Heart left ventricle (tissue), 16 donors: ENCODE measurements at regions not wholly inside any gene's neighbourhood (a gene's known extent, or its start where the extent isn't known, plus 50 kb on each side); places are given as distances from the start of the nearest gene placed in this dataset.
"Not testable (repeated sequence)": the region's sequence is repeated elsewhere in the genome, so short reads cannot be mapped to it uniquely, and the experiment has no call there.

Experiments used
- ATAC-seq, 4 donors: fragments of 200-7000 bp; cut with Tn5 transposase; one replicate each; pipeline ENCODE4 v1.9.1; 2020 to 2022; ENCODE audit warnings: moderate library complexity in 4 of 4, mild to moderate bottlenecking in 3 of 4, moderate number of reproducible peaks in 1 of 4
- DNase-seq, 5 donors: peaks; one replicate each; pipeline ENCODE4 v3.0.0-alpha.2; 2020
- H3K27ac ChIP-seq, 12 donors: fragments of 200-600 bp; sonication (generic) in 4 of 12; one replicate each; pipeline versions ENCODE4 v1.5.0 to v1.8.0; 2016 to 2022; ENCODE audit warnings: mild to moderate bottlenecking in 2 of 12
- H3K27me3 ChIP-seq, 9 donors: fragments of 200-600 bp; sonication (generic) in 2 of 9; one replicate each; pipeline versions ENCODE4 v1.5.1 to v1.8.0; 2016 to 2022; ENCODE audit warnings: mild to moderate bottlenecking in 3 of 9
- H3K36me3 ChIP-seq, 9 donors: fragments of 200-600 bp; sonication (generic) in 2 of 9; one replicate each; pipeline versions ENCODE4 v1.5.0 to v1.8.0; 2018 to 2022; ENCODE audit warnings: mild to moderate bottlenecking in 2 of 9
- H3K4me1 ChIP-seq, 12 donors: fragments of 200-600 bp; sonication (generic) in 4 of 12; one replicate each; pipeline versions ENCODE4 v1.5.0 to v1.8.0; 2016 to 2022; ENCODE audit warnings: mild to moderate bottlenecking in 3 of 12
- H3K4me3 ChIP-seq, 12 donors: fragments of 200-600 bp; sonication (generic) in 4 of 12; one replicate each; pipeline versions ENCODE4 v1.5.0 to v1.8.0; 2017 to 2022; ENCODE audit warnings: mild to moderate bottlenecking in 9 of 12, moderate library complexity in 4 of 12
- H3K9me3 ChIP-seq, 12 donors: fragments of 200-600 bp; sonication (generic) in 4 of 12; one replicate each; pipeline versions ENCODE4 v1.5.0 to v1.8.0; 2016 to 2022; ENCODE audit warnings: mild to moderate bottlenecking in 1 of 12
- CTCF ChIP-seq, 12 donors: fragments of 200-600 bp; sonication (generic) in 4 of 12; IDR thresholded peaks; one replicate each; pipeline versions ENCODE4 v1.5.0 to v1.8.0; 2018 to 2022; ENCODE audit warnings: antibody characterized with exemption in 12 of 12, mild to moderate bottlenecking in 5 of 12
- POLR2A ChIP-seq, 2 donors: fragments of 450-650 bp; IDR thresholded peaks; one replicate each; pipeline ENCODE4 v1.6.1; 2017; ENCODE audit warnings: antibody characterized with exemption in 2 of 2, mild to moderate bottlenecking in 2 of 2, moderate library complexity in 2 of 2
- WGBS, 4 donors: extraction: QIAGEN DNeasy Blood & Tissue Kit in 2 of 4; methylation state at CpG; one replicate each; pipeline versions ENCODE4 v1.1.5 to v1.1.7; 2013 to 2018; 5-methylcytosine and 5-hydroxymethylcytosine counted together
- intact Hi-C, 10 donors: fragments of 100-400 bp; cut with DNase I; formaldehyde crosslinking; loops; one replicate each; pipeline versions ENCODE4 v1.11.1 to v1.14.2; 2022
- donor health status: ischemic (EF 13 %, LVEDD 7.1; RV severe dilation, severe dysfunction).
- donor health status: healthy with polysubstance abuse.
- donor health status: DM: no; HTN: yes; CAD: no.
- donor health status: DM: no; HTN: no; CAD: no.
- donor health status: ischemic (EF 25% LVEDD 6.9; RV normal size, moderate dysfunction).
- donor health status: ischemic (EF 25% LVEDD 5.7; RV mildly dilated, moderate dysfunction).
- donor health status: healthy.
- donor health status: DM: yes; HTN: yes; CAD: no.
- donor health status: ischemic (EF 35%, LVEDD 5.7; RV mildly dilated, moderate dysfunction).
- donor health status: nonischemic (EF 11% LVEDD 7.7; RV severe dilation, severe dysfunction).
- donor health status: DM: yes; HTN: yes; CAD: no.
- donor health status: PGD.
- donor health status: ischemic (EF 29% LVEDD 5.4; RV normal size, mild dysfunction).
- donor health status: nonischemic (EF 23%, LVEDD 6.1; RV moderate dilation, normal function).

GRCh38 chr12:42725809-42726208, 136.3 kb upstream of the PRICKLE1 start:
- Histone ChIP-seq H3K27me3 (no peaks in the 10 kb centered on the region), H3K4me3 (no peak overlapping the region), H3K4me1 (peaks cover 0 to 6% (median 0%) of the 10 kb centered on the region in 12 donors), H3K9me3 (peaks cover 0 to 23% (median 6%) of the 10 kb centered on the region in 12 donors), H3K27ac (no peak overlapping the region), H3K36me3 (no peaks in the 10 kb centered on the region)
- no peak for DNase-seq
- intact Hi-C loops, result no loop called here
- TF ChIP-seq POLR2A (IDR thresholded peaks at IDR 0.05) (no peak), CTCF (IDR thresholded peaks at IDR 0.05) (no peak)
- 72 to 92% (median 90%) methylated on average over 3 of the region's 3 CpGs for WGBS, 4 donors
- peak in 1 of 4 donors; percentile 16 for ATAC-seq

- TF ChIP-seq POLR2A (IDR thresholded peaks at IDR 0.05) (no peak), CTCF (IDR thresholded peaks at IDR 0.05) (no peak)
- Histone ChIP-seq H3K27ac (peak overlapping the region in 5 of 12 donors; percentile 10 to 57 (median 24)), H3K36me3 (no peaks in the 10 kb centered on the region), H3K9me3 (peaks cover 0 to 22% (median 0%) of the 10 kb centered on the region in 12 donors), H3K4me3 (no peak overlapping the region), H3K27me3 (no peaks in the 10 kb centered on the region), H3K4me1 (peaks cover 0 to 3% (median 0%) of the 10 kb centered on the region in 12 donors)
- 51 to 68% (median 60%) methylated on average over 5 of the region's 5 CpGs for WGBS, 4 donors
- intact Hi-C loops, result no loop called here
- DNase-seq (peak in 1 of 5 donors; percentile 47), ATAC-seq (peak; percentile 32 to 99 (median 60))
Observed at GRCh38 chr12:42716491-42716891, 126.9 kb upstream of the PRICKLE1 start.

DNA sequence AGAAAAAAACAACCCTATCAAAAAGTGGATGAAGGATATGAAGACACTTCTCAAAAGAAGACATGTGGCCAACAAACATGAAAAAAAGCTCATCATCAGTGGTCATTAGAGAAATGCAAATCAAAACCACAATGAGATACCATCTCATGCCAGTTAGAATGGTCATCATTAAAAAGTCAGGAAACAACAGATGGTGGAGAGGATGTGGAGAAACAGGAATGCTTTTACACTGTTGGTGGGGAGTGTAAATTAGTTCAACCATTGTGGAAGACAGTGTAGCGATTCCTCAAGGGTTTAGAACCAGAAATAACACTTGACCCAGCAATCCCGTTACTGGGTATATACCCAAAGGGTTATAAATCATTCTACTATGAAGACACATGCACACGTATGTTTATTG, 124.0 kb upstream of the PRICKLE1 start:
- H3K36me3 ChIP-seq, DNase-seq, H3K4me3 ChIP-seq, H3K27ac ChIP-seq, intact Hi-C loops, ATAC-seq, H3K27me3 ChIP-seq, H3K4me1 ChIP-seq: not testable (repeated sequence)
- H3K9me3 ChIP-seq, result peaks cover 0 to 22% (median 0%) of the 10 kb centered on the region in 12 donors
- WGBS, 4 donors, result 93 to 94% (median 93%) methylated on average over 3 of the region's 3 CpGs

- H3K36me3 ChIP-seq, H3K27me3 ChIP-seq, DNase-seq, intact Hi-C loops, ATAC-seq, H3K4me3 ChIP-seq, H3K27ac ChIP-seq: not testable (repeated sequence)
- H3K9me3 ChIP-seq, result peaks cover 0 to 14% (median 0%) of the 10 kb centered on the region in 12 donors
- H3K4me1 ChIP-seq, result peaks cover 0 to 34% (median 10%) of the 10 kb centered on the region in 12 donors
- 70 to 89% (median 85%) methylated on average over 5 to 6 of the region's 6 CpGs for WGBS, 4 donors
Observed at GRCh38 chr12:42708374-42708773, 118.8 kb upstream of the PRICKLE1 start.

GRCh38 chr12:42707312-42708226, 118.0 kb upstream of the PRICKLE1 start:
- no peak overlapping the region for H3K27ac ChIP-seq
- WGBS, 4 donors, result 90 to 93% (median 92%) methylated on average over 9 to 11 of the region's 11 CpGs
- intact Hi-C loops, result no loop called here
- peaks cover 0 to 34% (median 10%) of the 10 kb centered on the region in 12 donors for H3K4me1 ChIP-seq
- no peaks in the 10 kb centered on the region for H3K36me3 ChIP-seq
- H3K9me3 ChIP-seq, result peaks cover 0 to 8% (median 0%) of the 10 kb centered on the region in 12 donors
- DNase-seq (no peak), ATAC-seq (no peak)
- TF ChIP-seq POLR2A (IDR thresholded peaks at IDR 0.05) (no peak), CTCF (IDR thresholded peaks at IDR 0.05) (no peak)
- no peak overlapping the region for H3K4me3 ChIP-seq
- no peaks in the 10 kb centered on the region for H3K27me3 ChIP-seq
